ENCODE measurements at regions not wholly inside any gene's neighbourhood (a gene's known extent, or its start where the extent isn't known, plus 50 kb on each side); places are given as distances from the start of the nearest gene placed in this dataset.
A peak's percentile ranks its signal among the peaks of the same experiment; 100 is the strongest.

- DNase-seq = no peak
These were observed 49.9 kb downstream of the SYNE3 start for GRCh38 chr14:95466506-95466905.

GRCh38 chr14:95465936-95466335, 50.5 kb downstream of the SYNE3 start:
- DNase-seq = no peak

DNA sequence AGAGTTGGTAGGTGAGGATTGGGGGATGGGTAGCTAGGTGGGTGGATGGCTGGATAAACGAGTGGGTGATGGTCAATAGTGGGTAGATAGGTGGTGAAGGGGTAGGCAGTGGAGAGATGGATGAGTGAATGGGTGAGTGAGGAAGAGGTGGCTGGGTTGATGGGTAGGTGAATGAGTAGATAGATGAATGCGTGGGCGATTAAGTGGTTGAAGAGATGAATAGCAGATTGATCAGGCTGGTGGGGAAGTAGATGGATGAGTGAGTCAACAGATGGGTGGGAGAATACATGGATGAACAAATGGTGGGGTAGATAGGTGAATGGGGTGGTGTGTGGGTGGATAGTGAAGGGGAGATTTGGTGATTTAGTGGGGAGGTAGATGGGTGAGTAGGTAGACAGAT, 51.1 kb downstream of the SYNE3 start:
- DNase-seq = no peak

DNA sequence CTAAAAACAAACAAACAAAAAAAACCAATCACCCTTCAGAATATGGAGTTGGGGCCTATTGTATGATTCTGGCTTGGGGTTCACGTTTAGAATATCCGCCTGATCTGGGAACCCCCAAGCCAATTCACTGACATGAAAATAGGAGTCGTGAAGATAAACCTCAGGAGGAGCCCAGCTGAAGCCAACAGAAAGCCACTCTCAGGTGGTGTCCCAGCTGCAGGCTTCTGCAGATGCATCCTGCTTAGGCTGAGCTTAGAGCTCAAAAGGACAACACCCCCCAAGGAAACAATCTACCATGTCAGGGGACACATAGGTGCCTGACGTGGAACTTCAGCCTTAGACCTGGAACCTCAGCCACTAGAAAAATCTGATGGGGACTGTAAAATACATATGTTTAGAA, 51.9 kb downstream of the SYNE3 start:
- DNase-seq = no peak

- DNase-seq = no peak
These were observed 52.3 kb downstream of the SYNE3 start for GRCh38 chr14:95464103-95464502.

GRCh38 chr14:95463171-95463901, 53.1 kb downstream of the SYNE3 start:
- DNase-seq = no peak

GRCh38 chr14:95462491-95462890, 54.0 kb downstream of the SYNE3 start:
- no peak for DNase-seq

DNA sequence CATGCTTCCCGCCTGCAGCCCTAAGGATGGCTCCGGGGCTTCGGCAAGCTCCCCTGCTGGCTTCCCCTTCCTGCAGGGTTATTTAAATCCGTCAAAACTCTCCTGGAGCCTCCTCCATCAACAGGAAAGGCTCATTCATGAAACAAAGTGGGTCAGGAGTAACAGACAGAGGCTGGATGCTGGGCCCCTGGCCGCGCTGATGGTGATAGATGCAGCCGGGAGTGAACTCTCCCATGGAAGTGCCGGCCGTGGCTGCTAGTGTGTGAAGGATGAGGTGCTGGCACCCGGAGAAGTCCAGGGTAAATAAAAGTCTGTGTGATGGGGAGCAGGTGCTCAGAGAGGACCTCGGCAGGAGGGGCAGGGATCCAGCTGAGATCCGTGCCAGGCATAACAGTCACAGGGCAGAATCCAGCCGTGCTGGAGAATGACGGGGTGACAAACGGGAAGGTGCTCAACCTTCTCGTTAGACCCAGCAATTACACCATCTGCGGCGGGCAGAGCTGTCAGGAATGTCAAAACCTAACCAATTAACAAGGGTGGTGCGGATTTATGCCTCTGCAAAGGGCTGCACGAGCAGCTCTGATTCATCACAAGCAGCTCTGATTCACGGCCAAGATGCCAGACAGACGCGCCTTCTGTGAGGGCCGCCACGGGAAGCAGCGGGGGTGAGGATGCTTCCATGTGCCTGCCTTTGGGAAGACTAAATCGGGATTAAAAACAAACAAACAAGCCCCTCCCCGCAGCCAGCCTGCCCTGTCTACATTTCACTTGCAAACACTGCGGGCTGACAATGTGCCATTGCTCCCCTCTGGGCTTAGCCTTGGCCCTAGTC, 55.6 kb downstream of the SYNE3 start:
- peak; percentile 73 to 91 for DNase-seq

DNA sequence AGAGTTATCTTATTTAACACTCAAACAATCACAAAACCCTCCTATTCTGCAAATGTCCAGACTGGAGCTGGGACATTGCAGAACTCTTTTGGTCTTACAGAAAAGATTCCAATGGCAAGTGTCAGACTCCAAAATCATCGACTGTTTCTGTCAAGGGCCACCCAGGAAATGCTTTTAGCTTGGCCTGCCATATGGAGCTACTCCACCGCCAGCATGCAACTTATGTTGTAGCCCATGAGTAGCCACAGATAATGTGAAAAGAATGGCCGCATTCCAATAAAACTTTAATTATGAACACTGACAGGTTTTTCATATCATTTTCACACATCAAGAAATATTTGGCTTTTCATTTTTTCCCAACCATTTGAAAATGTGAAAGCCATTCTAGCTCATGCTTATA, 57.5 kb downstream of the SYNE3 start:
- no peak for DNase-seq

DNA sequence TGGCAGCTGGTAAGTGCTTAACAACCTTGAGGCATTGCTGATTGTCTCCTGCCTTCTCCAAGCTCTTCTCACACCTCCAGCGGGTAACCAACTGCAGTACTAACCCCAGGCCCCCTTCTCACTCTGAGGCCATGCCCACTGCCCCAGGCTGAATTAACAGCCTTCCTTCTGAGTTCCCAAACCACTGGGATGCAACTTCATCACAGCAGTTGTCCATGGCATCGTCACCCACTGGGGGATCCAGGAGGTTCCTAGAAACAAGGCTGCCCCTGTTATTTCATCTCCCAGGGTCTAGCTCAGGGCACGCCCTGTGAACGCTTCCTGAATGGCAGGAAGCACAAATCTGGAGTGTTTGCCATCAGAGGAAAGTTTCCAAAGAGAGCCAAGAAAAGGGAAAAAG, 58.0 kb downstream of the SYNE3 start:
- no peak for DNase-seq

GRCh38 chr14:95456281-95456680, 60.2 kb downstream of the SYNE3 start:
- no peak for DNase-seq

DNA sequence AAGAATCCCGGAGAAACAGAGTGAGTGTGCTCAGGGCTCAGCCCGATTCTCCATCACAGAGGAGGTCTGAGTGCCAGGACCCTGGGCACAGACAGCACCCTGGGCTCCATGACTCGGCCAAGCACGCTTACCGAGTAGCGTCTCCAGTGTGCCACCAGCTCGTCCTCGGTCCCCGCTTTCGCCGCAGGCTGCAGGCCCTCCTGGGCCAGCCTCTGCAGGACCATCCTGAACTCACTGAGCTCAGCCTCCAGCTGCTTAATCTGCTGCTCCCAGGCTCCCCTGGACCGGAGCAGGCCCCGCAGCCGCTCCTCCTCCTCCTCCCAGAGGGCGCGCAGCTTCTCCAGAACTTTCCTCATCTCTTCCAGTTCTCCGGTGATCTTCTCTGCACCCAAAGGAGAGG, 61.2 kb downstream of the SYNE3 start:
- no peak for DNase-seq

GRCh38 chr14:95453713-95453980, 62.8 kb downstream of the SYNE3 start:
- DNase-seq = no peak

DNA sequence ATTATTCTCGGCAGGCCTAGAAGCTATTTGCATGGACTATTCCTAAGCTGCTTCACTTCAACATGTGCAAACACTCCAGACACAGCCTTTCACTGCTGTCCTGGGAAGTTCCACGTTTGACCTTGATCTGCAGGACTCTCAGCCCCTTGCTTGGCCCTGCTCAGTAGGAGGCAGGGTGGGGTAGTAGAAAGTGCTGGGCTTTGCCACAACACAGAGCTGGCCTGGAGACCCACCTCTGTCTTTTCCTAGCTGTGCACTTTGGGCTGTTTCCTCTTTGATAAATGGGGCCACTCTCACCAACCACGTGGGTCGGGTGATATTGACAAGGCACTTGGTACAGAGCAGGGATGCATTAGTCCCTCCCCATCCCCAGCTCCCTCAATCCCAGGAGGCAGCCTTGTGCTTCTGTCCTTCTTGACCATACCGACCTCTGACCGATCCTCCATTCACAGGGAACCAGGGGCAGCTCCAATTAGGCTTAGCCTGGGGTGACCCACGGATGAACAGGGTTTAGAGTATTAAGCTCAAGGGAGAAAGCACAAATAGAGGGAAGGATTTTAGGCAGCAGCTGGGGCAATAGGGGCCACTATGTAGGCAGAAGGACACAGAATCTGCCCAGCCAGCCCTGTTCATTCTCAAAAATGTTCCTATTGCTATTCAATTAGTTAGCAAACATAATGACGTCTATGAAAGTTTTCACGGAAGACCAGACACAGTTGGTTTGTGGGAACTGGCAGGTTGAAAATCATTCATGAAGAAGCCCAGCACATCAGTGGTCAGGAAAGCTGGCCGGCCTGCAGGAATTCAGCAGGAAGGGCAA, 63.3 kb downstream of the SYNE3 start:
- no peak for DNase-seq

DNA sequence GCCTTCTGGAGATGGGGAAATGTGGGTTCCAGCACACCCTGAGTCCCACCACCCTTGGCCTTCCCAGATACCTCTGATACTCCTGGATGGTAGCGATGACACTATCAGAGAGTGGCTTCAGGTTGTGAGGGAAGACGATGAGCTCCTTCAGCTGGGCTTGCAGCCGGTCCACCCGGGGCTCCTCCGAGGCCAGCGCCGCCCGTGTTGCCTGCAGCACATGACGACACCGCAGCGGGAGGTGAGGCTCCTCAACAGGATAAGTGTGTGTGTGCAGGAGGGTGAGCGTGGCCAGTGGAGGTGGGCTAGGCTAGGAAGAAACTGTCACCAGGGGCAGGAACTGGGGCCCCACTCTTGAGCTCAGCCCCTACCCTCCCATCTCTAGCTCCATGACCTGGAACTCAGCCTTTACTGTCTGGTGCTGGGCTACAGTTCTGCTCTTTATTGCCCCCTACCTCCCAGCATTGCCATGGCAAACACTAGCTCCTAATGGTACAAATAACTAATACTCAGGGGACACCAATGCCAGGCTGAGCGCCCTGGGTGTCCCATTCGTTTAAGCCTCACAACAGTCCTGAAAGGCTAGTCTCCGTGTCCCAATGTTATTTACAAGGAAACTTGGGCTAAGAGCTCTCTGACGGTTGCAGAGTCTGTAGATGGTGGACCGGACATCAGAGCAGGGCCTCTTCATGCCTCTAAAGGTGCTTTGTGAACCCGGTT, 64.1 kb downstream of the SYNE3 start:
- no peak for DNase-seq

DNA sequence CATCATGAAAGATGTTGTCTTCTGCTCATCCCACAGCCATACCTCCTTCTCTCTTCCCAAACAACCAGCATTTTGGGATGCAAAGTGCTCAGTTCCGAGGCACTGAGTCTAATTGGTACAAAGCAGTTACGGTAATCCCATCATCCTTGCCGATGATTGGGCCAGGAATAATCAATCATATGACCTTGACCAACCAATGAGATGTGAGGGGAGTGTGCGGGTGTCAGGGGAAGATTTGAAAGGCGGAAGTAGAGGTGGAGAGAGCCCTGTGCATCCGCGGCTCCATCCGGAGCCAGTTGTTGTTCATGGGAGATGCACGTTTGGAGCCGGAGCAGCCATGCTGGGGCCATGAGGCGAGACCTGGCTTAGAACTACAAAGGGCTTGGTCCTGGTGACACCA, 67.3 kb downstream of the SYNE3 start:
- no peak for DNase-seq

GRCh38 chr14:95446470-95446869, 70.0 kb downstream of the SYNE3 start:
- no peak for DNase-seq

- no peak for DNase-seq
These were observed 70.8 kb downstream of the SYNE3 start for GRCh38 chr14:95445676-95446075.

DNA sequence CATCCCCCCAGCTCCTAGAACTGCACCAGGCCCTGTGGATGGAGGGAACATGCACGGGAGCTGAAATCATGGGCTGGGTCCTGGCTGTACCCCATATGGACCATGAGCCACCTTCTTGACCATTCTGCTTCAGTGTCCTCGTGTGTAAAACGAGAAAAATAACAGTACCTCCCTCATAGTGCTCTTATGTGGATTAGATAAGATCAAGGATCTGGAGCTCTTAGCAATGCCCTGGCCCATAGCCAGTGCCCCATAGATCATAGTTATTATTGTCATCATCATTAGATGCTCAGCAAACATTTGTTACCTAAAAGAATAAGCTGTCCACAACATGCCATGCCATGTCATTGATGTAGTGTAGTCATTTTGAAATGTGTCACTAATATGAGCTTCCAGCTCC, 71.3 kb downstream of the SYNE3 start:
- no peak for DNase-seq

DNA sequence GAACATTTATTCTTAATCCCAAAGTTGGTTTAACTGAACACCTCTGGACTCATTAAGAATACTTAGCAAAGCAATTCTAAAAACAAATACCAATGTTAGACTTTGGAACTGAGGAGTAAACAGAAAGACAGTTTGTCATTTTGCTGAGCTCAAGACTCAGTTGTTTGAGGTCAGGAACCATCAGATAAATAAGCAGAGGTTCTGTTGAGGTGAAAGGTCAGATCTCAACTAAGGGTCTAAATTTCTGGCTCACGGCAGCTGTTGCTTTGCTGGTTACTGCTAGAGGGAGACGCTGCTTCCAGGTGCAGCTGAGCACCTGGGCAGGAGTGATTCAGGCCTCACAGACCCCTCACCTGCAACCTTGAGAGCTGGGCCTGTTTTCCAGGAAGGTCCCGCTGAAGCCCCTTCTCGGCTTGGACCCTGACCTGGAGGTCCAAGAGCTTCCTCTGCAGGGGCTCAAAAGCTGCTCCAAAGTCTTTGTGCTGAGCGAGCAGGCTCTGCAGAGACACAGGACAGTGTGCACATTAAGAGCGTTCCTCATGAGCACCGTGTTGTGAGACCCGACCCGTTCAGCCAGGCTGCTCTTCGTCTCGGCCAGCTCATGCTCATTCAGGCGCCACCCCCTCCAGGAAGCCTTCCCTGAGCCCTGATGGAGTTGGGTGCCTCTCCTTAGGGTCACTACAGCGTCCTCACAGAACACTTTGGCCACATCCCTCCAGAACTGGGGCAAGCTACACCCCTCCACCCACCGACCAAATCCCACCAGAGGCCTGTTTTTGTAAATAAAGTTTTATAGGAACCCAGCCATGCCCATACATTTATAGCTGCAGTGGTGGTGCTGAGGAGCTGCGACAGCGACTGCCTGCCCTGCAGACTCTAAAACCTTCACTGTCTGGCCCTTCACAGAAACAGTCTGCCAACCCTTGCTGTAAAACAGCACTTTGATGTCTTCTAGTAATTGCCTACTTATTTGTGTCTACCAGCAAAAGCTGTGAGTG, 72.0 kb downstream of the SYNE3 start:
- DNase-seq = no peak

DNA sequence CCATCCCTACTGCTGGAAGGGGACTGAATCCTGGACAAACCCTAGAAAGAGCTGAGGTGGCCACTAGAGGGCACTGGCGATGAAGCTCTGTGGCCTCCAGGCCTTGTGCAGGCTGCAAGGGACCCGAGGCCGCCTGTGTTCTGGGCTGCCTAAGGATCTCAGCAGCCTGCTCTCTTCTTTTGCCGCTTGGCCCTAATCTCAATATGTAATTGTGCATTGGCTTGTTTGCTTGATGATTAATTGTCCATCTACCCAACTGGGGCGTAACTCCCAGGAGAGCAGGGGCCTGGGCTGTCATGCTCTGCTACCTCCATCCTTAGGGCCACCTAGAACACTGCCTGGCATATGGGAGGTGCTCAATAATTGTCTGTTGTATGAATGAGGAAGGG, 73.8 kb downstream of the SYNE3 start:
- peak in 1 of 2 experiments; percentile 85 for DNase-seq

Measured in NCI-H446 (cell line).